K562 (cell line): ENCODE measurements at regions not wholly inside any gene's neighbourhood (a gene's known extent, or its start where the extent isn't known, plus 50 kb on each side); places are given as distances from the start of the nearest gene placed in this dataset.

Source experiments
- FIP1L1 ChIP-seq: fragments of 200-400 bp; formaldehyde crosslinking; IDR thresholded peaks from 2 replicates; pipeline ENCODE4 v1.6.1; 2018; ENCODE audit warnings: mild to moderate bottlenecking, low read depth, low read length; ENCODE audit not compliant: poor library complexity, severe bottlenecking
- NR2F6 ChIP-seq: fragments of 450-650 bp; formaldehyde crosslinking; IDR thresholded peaks from 2 replicates; pipeline ENCODE4 v1.4.0; 2020; ENCODE audit warnings: mild to moderate bottlenecking
- TGIF2 ChIP-seq: sonication (generic); formaldehyde crosslinking; IDR thresholded peaks from 2 replicates; pipeline ENCODE4 v1.8.1; 2022; ENCODE audit warnings: mild to moderate bottlenecking, missing genetic modification reagents, moderate library complexity
- ZNF347 ChIP-seq: fragments of 450-650 bp; formaldehyde crosslinking; IDR thresholded peaks from 2 replicates; pipeline ENCODE4 v1.4.0; 2020; ENCODE audit warnings: low read depth, mild to moderate bottlenecking, moderate library complexity
- ZNF583 ChIP-seq: fragments of 250-450 bp; sonication (Bioruptor Pico); IDR thresholded peaks from 2 replicates; pipeline ENCODE4 v1.4.0; 2020
- TF ChIP-seq, protein P1 (sequence below): fragments of 200-600 bp; sonication (generic); IDR thresholded peaks from one replicate; pipeline ENCODE4 v1.6.1; 2012; ENCODE audit warnings: mild to moderate bottlenecking, low read depth, low read length, inconsistent platforms
- TF ChIP-seq, protein P2 (sequence below), 2 experiments: fragments of 450-650 bp; IDR thresholded peaks; 2 replicates each; pipeline ENCODE4 v1.6.1; 2018; ENCODE audit warnings: mild to moderate bottlenecking in 2 of 2, low read depth in 1 of 2; ENCODE audit not compliant: partially characterized antibody in 2 of 2
- TF ChIP-seq, protein P3 (sequence below): fragments of 250-450 bp; sonication (Bioruptor Pico); IDR thresholded peaks from 2 replicates; pipeline ENCODE4 v1.5.0; 2021; ENCODE audit warnings: mild to moderate bottlenecking, borderline replicate concordance

DNA sequence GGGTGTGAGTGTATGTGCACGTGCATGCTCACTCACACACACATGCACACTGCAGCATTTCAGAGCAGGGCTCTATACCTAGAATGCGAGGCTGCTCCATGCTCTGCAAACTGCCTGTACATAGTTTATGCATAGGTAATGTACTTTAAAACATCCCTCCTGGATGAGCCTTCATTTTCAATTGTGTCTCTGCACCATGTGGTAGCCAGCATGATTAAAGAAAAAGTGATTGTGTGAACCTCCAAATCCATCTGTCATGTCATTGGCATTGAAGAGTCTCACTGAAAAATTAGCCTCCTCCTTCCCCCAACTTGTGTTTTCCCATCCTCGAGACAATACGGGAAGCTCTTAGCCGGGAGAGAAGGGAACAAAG is 120.9 kb upstream of the SPATS2L start (continued):
- TF ChIP-seq, protein P1, sequence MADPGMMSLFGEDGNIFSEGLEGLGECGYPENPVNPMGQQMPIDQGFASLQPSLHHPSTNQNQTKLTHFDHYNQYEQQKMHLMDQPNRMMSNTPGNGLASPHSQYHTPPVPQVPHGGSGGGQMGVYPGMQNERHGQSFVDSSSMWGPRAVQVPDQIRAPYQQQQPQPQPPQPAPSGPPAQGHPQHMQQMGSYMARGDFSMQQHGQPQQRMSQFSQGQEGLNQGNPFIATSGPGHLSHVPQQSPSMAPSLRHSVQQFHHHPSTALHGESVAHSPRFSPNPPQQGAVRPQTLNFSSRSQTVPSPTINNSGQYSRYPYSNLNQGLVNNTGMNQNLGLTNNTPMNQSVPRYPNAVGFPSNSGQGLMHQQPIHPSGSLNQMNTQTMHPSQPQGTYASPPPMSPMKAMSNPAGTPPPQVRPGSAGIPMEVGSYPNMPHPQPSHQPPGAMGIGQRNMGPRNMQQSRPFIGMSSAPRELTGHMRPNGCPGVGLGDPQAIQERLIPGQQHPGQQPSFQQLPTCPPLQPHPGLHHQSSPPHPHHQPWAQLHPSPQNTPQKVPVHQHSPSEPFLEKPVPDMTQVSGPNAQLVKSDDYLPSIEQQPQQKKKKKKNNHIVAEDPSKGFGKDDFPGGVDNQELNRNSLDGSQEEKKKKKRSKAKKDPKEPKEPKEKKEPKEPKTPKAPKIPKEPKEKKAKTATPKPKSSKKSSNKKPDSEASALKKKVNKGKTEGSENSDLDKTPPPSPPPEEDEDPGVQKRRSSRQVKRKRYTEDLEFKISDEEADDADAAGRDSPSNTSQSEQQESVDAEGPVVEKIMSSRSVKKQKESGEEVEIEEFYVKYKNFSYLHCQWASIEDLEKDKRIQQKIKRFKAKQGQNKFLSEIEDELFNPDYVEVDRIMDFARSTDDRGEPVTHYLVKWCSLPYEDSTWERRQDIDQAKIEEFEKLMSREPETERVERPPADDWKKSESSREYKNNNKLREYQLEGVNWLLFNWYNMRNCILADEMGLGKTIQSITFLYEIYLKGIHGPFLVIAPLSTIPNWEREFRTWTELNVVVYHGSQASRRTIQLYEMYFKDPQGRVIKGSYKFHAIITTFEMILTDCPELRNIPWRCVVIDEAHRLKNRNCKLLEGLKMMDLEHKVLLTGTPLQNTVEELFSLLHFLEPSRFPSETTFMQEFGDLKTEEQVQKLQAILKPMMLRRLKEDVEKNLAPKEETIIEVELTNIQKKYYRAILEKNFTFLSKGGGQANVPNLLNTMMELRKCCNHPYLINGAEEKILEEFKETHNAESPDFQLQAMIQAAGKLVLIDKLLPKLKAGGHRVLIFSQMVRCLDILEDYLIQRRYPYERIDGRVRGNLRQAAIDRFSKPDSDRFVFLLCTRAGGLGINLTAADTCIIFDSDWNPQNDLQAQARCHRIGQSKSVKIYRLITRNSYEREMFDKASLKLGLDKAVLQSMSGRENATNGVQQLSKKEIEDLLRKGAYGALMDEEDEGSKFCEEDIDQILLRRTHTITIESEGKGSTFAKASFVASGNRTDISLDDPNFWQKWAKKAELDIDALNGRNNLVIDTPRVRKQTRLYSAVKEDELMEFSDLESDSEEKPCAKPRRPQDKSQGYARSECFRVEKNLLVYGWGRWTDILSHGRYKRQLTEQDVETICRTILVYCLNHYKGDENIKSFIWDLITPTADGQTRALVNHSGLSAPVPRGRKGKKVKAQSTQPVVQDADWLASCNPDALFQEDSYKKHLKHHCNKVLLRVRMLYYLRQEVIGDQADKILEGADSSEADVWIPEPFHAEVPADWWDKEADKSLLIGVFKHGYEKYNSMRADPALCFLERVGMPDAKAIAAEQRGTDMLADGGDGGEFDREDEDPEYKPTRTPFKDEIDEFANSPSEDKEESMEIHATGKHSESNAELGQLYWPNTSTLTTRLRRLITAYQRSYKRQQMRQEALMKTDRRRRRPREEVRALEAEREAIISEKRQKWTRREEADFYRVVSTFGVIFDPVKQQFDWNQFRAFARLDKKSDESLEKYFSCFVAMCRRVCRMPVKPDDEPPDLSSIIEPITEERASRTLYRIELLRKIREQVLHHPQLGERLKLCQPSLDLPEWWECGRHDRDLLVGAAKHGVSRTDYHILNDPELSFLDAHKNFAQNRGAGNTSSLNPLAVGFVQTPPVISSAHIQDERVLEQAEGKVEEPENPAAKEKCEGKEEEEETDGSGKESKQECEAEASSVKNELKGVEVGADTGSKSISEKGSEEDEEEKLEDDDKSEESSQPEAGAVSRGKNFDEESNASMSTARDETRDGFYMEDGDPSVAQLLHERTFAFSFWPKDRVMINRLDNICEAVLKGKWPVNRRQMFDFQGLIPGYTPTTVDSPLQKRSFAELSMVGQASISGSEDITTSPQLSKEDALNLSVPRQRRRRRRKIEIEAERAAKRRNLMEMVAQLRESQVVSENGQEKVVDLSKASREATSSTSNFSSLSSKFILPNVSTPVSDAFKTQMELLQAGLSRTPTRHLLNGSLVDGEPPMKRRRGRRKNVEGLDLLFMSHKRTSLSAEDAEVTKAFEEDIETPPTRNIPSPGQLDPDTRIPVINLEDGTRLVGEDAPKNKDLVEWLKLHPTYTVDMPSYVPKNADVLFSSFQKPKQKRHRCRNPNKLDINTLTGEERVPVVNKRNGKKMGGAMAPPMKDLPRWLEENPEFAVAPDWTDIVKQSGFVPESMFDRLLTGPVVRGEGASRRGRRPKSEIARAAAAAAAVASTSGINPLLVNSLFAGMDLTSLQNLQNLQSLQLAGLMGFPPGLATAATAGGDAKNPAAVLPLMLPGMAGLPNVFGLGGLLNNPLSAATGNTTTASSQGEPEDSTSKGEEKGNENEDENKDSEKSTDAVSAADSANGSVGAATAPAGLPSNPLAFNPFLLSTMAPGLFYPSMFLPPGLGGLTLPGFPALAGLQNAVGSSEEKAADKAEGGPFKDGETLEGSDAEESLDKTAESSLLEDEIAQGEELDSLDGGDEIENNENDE: no peak
- TF ChIP-seq TGIF2 (no peak), FIP1L1 (no peak), ZNF347 (CRISPR knock-in tag) (no peak), NR2F6 (no peak), ZNF583 (CRISPR knock-in tag) (no peak)
- TF ChIP-seq, protein P2, sequence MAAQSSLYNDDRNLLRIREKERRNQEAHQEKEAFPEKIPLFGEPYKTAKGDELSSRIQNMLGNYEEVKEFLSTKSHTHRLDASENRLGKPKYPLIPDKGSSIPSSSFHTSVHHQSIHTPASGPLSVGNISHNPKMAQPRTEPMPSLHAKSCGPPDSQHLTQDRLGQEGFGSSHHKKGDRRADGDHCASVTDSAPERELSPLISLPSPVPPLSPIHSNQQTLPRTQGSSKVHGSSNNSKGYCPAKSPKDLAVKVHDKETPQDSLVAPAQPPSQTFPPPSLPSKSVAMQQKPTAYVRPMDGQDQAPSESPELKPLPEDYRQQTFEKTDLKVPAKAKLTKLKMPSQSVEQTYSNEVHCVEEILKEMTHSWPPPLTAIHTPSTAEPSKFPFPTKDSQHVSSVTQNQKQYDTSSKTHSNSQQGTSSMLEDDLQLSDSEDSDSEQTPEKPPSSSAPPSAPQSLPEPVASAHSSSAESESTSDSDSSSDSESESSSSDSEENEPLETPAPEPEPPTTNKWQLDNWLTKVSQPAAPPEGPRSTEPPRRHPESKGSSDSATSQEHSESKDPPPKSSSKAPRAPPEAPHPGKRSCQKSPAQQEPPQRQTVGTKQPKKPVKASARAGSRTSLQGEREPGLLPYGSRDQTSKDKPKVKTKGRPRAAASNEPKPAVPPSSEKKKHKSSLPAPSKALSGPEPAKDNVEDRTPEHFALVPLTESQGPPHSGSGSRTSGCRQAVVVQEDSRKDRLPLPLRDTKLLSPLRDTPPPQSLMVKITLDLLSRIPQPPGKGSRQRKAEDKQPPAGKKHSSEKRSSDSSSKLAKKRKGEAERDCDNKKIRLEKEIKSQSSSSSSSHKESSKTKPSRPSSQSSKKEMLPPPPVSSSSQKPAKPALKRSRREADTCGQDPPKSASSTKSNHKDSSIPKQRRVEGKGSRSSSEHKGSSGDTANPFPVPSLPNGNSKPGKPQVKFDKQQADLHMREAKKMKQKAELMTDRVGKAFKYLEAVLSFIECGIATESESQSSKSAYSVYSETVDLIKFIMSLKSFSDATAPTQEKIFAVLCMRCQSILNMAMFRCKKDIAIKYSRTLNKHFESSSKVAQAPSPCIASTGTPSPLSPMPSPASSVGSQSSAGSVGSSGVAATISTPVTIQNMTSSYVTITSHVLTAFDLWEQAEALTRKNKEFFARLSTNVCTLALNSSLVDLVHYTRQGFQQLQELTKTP (IDR thresholded peaks at IDR 0.05; ENCODE audit: low read depth in 1 of 2, partially characterized antibody in 2 of 2): no peak
- TF ChIP-seq, protein P3, sequence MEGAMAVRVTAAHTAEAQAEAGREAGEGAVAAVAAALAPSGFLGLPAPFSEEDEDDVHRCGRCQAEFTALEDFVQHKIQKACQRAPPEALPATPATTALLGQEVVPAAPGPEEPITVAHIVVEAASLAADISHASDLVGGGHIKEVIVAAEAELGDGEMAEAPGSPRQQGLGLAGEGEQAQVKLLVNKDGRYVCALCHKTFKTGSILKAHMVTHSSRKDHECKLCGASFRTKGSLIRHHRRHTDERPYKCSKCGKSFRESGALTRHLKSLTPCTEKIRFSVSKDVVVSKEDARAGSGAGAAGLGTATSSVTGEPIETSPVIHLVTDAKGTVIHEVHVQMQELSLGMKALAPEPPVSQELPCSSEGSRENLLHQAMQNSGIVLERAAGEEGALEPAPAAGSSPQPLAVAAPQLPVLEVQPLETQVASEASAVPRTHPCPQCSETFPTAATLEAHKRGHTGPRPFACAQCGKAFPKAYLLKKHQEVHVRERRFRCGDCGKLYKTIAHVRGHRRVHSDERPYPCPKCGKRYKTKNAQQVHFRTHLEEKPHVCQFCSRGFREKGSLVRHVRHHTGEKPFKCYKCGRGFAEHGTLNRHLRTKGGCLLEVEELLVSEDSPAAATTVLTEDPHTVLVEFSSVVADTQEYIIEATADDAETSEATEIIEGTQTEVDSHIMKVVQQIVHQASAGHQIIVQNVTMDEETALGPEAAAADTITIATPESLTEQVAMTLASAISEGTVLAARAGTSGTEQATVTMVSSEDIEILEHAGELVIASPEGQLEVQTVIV (CRISPR knock-in tag): no peak
